Stimulated activated CD4-positive, alpha-beta T cell treated with anti-CD3 and anti-CD28 coated beads, Interleukin-1b, Interleukin-23, amount 100 ng/mL, for 48 hours (primary cell): ENCODE measurements at regions not wholly inside any gene's neighbourhood (a gene's known extent, or its start where the extent isn't known, plus 50 kb on each side); places are given as distances from the start of the nearest gene placed in this dataset.
A peak's percentile ranks its signal among the peaks of the same experiment; 100 is the strongest.

Experiments
- DNase-seq: peaks from one replicate; pipeline ENCODE4 v3.0.0-alpha.2; 2020

DNA sequence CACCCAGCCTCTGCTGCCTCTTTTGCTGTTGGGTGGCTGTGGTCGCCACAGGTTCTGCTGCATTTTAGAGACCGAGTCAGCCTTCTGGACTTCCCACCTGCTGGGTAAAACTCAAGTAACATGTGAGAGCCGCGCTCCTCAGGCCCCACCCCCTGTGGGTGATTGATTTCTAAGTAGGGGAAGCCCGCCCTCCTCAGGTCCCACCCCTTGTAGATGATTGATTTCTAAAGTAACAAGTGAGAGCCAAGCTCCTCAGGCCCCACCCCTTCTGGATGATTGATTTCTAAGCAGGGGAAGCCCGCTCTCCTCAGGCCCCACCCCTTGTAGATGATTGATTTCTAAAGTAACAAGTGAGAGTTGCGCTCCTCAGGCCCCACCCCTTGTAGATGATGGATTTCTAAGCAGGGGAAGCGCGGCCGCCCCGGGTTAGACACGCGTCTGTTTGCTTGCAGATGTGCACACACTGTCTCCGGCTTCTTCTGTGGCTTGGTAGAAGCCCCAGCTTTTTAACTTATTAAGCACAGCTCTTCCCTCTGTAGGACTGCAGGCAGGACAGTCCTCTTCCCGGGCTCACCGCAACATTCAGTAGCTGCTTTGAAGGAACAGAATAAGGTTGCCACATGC is 83.4 kb downstream of the FAM43A start:
- DNase-seq = peak; percentile 96

GRCh38 chr3:194772241-194773000 is 86.7 kb downstream of the FAM43A start:
- no peak for DNase-seq

GRCh38 chr3:194773216-194773615 is 87.5 kb downstream of the FAM43A start:
- no peak for DNase-seq

GRCh38 chr3:194773771-194774455 is 88.2 kb downstream of the FAM43A start:
- DNase-seq = no peak

GRCh38 chr3:194775266-194775665 is 89.6 kb downstream of the FAM43A start:
- DNase-seq = no peak

GRCh38 chr3:194775731-194776130 is 90.0 kb downstream of the FAM43A start:
- no peak for DNase-seq

- no peak for DNase-seq
Observed at GRCh38 chr3:194777729-194778128, 92.0 kb downstream of the FAM43A start.

GRCh38 chr3:194779729-194780224 is 94.1 kb downstream of the FAM43A start:
- DNase-seq = no peak

DNA sequence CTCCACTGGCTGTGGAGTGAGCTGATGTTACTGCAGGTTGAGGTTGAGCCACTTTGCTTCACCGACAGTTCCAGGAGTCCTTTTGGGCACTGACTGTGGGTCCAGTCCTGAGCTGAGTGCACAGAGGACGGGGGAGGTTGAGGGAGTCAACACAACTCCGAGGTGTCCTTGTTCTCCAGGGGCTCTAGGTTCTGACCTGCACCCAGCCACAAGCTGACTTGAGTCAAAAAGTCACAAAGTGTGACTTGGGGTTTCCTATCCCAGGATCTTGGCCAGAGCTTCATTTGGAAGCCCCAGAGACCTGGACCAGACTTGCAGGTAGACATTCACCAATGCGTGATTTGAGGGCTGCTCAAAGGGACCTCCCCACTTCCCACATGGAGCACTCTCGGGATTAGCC is 95.0 kb downstream of the FAM43A start:
- no peak for DNase-seq

DNA sequence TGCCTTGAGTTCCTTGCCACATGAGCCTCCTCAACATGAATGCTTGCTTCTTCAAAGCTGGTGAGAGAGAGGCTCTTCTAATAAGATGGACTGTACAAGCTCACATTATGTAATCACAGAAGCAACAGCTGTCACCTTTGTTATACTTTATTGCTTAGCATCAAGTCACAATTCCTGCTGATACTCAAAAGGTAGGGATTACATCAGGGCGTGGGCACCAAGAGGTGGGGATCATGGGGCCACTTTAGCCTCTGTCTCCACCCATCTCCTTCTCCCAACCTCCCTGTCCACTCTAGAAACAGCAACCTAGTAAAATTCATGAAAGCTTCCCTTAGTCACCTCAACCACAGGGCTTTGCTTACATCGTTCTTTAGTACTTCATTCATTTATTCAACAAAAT is 95.9 kb downstream of the FAM43A start:
- DNase-seq = no peak

GRCh38 chr3:194782698-194783404 is 97.2 kb downstream of the FAM43A start:
- no peak for DNase-seq

DNA sequence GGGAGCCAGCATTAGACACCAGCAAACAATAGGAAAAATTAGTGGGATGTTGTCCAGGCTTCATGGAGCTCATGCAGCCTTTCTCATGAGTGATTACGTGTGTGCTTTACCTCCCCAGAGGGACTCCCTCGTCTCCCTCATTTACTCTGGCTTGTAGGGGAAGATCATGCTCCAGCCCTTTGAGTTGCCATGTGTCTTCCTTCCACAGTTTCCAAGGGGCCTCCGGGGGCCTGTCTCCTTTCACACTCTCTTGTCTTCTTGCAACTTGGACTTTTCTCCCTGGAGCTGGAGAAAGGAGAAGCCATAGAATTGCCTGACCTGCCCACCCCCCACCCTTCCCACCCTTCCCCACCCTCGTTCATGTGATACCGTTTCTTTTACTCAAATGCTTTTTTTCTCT is 98.7 kb downstream of the FAM43A start:
- no peak for DNase-seq

GRCh38 chr3:194785315-194785714 is 99.6 kb downstream of the FAM43A start:
- DNase-seq = no peak

- no peak for DNase-seq
Observed at GRCh38 chr3:194787072-194787471, 101.4 kb downstream of the FAM43A start.

DNA sequence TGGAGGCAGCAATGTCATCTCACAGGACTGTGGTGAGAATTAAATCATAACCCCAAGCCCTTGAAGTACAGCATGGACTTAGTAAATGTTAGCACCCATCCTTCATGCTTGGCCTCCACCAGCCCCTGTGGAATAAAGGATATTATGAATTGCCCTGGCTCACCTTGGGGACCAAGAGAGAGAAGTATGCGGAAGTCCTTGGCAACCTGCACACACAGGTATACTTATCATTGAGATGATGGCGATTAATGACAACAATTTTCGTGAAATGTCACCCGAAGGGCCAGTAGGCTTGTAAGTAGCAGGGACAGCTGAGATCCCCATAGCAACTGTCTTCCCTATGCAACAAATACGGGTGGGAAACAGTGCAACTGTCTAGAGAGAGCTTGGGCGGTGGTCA is 102.0 kb downstream of the FAM43A start:
- DNase-seq = no peak

DNA sequence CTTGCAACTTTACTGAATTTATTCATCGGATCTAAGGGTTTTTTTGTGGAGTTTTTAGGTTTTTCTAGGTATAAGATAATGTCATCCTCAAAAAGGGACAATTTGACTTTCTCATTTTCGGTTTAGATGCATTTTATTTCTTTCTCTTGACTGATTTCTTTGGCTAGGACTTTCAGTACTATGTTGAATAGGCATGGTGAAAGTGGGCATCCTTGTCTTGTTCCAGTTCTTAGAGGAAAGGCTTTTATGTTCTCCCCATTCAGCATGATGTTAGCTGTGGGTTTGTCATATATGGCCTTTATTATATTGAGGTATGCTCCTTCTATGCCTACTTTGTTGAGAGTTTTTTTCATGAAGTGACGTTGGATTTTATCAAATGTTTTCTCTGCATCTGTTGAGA is 106.7 kb downstream of the FAM43A start:
- no peak for DNase-seq

DNA sequence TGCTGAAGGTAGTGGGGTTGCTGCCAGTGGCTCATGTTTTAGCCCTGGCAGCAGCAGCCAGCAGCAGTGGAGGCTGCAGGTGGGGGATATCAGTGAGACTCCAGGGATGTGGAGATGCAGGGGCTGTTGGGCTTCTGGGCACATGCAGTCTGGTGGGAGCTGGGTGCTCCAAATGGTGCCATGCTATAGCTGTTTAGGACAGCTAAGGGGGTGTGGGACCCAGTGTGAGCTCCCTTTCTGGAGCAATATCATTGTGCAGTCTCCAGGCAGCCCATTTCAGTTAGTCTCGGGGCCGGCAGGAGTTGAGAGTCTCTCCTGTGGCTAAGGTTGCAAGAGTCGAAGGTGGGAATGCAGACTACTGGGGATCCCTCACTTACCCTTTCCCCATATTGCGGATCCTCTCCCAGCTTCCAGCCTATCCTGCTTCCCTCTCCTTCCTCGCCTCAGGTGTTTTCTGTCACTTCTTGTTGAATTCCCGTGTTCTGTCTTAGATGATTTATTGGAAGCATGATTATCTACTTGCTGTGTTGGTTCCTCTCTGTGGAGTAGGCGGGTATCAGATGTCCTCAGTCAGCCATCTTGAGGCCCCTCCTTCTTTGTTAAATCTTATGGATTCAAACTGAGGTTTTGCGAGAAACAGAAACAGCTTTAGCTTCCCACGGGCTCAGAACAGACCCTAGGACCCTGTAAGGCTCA is 112.0 kb downstream of the FAM43A start:
- no peak for DNase-seq

DNA sequence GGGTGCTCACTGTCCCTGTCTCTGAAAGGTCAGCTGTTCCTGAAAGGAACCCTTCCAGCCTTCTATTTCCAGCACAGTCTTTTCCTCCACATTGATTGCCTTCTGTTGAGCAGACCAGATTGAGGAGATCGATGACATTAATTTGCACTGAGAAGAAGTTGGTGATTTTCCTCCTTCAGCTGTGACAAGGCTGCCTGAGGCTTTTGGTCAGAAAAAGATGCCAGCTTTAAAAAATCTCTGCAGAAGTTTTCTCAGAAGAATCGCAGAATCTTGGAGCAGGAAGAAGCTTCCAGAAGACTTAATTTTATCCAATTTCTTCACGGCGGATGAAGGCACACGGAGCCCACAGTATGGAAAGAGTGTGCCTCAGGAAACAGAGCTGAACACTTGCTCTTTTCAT is 112.8 kb downstream of the FAM43A start:
- DNase-seq = no peak

DNA sequence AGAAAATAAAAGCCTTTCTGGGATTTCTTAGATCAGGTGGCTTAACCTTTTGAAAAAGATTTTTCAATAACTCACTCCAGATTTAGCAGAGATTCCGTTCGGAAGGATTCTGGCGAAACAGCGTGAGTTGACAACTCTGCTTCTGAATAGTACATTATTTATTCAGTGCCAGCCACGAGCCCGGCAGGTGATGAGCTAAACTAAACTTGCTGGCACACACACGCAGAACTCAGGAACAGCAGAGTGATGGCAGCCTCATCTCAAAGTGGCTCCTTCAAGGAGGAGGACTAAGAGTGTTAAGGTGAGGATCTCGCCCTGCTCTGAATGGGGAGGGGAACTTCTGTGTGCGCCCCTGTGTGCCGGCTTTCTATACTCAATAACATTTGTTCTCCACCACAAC is 114.3 kb downstream of the FAM43A start:
- no peak for DNase-seq

DNA sequence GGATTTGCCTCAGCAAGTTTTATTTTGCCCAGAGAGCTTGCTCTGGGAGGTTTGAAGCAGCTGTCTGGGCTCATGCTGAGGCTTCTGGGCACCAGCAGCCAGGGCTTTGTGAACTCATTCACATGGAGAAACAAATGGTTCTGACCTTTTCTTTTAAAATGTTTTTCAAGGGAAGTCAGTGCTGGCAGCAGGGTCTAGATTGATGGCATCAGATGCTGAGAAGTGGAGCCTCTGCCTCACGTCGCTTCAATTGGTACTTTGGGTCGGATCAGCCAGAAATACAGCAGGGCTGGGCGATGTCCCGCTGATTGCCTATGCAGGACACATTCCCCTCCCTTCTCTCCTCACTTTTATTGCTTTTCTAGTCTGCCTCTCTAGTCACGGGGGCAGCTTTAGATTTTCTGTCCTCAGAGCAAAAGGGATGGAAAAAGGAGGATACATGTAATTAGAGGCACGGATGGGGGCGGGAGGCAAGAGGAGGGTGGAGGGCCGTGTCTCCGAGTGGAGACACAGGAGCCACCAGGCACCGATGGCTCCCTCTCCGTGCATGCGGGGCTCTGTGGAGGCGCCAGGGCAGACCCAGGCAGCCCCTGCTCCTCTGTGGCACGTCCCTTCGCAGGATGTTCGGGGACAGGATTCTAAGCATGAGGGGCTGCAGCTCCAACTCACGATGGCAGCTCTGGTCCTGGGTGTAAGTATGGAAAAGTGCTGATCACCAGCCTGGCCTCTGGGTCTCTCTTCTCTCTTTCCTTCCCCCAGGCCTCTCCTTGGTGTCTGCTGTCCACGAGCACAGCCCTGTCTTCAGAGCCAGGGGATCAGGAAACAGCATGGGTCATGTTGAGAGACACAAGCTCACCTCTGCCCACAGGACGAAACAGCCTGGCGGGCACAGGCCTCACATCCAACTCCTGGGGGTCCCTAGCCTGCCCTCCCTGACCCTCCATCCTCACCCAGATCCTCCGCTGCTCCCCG is 116.1 kb downstream of the FAM43A start:
- DNase-seq = no peak

- DNase-seq = no peak
Observed at GRCh38 chr3:194804796-194805195, 119.1 kb downstream of the FAM43A start.
